ENCODE measurements at regions not wholly inside any gene's neighbourhood (a gene's known extent, or its start where the extent isn't known, plus 50 kb on each side); places are given as distances from the start of the nearest gene placed in this dataset.

GRCh38 chr6:19911223-19911622, 74.1 kb downstream of the ID4 start:
- TF ChIP-seq CTCF (IDR thresholded peaks at IDR 0.05; ENCODE audit: low read depth, low read length, poor library complexity, severe bottlenecking) (no peak), EZH2phosphoT487 (IDR thresholded peaks at IDR 0.05; ENCODE audit: borderline replicate concordance, low read length) (no peak)

Data from DOHH2 (cell line).